ENCODE measurements at regions not wholly inside any gene's neighbourhood (a gene's known extent, or its start where the extent isn't known, plus 50 kb on each side); places are given as distances from the start of the nearest gene placed in this dataset.
A peak's percentile ranks its signal among the peaks of the same experiment; 100 is the strongest.
"Not testable (repeated sequence)": the region's sequence is repeated elsewhere in the genome, so short reads cannot be mapped to it uniquely, and the experiment has no call there.

DNA sequence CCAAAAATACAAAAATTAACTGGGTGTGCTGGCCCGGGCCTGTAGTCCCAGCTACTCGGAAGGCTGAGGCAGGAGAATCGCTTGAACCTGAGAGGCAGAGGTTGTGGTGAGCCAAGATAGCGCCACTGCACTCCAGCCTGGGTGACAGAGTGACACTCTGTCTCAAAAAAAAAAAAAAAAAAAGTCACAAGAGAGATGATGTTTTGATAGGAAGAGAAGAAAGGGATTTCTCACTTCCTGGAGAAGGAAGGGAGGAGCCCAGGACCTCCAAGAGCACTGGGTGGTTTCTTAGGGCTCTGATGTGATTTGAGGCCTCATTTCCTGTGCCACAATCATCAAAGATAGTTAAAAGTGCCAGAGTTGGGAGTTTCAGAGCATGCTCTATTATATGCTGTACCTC is 1048.3 kb downstream of the BCL11B start:
- not testable (repeated sequence) for DNase-seq

DNA sequence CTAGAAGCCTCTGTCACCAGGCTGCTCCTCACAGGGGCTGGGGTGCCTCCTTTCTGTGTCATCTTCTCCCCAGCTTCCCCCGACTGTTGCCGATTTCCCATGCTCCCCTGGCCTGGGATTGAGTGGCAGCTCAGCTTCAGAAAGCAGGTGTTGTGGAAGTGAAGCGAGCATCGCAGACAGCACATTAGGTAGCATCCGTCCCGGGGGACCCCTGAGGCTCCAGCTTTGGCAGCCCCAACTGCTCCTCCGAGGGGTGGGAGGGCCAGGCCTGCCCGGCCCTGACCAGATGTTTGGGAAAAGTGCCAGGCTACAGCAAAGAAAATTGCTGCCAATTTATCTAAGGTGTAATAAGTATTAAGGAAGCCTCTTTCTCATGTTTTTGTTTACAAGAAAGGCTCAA is 1045.6 kb downstream of the BCL11B start:
- no peak for DNase-seq

DNA sequence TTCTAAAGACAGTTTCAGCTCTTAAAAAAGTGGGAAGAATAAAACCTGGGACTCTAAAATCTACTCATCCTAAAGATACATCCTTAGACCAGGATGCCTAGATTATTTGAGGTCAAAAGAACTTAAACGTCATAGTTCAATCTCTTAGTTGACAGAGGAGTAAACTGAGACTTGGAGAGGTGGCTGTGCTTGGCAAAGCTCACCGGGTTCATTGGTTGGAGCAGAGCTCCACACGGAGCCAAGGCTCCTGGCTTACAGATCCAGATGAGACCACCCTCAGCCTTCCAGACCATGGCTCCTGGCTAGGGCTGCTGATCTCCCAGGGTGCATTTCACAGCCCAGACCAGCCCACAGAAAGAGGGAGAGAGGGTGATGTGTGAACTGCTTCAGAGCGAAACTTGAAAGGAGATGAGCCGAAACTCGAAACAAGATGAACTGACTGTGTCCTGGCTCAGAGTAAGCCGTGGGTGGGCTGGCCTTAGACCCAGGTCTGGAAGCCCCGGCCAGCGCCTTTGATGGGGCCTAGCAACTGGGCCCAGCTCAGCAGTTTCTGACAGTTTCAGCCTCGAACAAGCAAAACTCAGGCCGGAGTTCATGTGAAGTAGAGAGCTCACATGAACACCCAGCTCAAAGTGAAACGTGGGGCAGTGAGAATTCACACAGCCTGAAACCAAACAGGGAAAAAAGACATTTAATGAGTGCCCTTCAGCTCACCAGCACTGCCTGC is 1044.8 kb downstream of the BCL11B start:
- DNase-seq = no peak

DNA sequence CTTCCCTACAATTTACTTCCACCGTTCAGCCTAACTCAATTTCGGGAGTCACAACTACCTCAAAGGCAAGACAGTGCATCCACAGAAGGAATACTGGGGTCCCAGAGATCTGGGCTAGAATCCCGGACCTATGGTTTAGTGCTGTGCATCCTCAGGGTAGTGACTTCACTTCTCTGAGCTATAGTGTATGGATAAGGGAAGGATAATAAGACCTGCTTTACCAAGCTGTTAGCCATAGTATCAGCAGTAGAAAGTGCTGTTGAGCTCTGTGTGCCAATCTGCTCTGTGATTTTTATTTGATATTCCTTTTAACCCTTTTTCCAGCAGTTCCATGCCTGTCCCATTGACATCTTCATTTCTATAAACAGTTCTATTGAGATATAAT is 1044.3 kb downstream of the BCL11B start:
- DNase-seq = no peak

DNA sequence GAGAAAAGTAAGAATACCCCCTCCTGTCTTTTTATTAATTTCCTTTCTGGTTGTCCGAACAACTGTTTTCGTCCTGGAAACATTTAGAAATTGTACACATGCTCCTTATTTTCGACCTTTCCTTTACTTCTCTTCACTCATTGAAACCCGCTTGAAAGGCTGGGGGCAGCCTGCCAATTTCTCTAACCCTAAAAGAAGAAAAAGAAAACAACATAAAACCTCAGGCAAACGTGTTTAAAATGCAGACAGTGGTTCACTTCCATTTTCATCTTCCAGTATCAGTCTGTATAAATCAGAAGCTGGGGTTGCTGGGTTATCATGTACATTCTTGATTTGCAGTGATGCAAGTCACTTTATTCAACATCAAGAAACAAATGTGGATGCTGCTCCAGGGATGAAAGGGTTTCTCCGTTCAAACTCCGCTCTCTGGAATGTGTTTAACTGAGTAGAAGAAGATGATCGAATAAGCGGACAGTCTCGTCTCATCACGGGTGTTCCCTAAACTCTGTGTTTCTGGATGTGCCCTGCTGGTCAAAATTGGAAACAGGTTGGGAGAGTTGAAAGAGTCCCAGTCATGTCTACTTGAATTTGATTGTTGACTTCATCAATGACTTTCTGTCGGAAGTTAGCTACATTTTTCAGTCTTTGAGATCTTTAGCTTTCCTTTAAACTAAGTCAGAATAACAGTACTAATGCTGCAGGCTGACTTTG is 1042.2 kb downstream of the BCL11B start:
- DNase-seq = peak; percentile 22

- no peak for DNase-seq
Measured at GRCh38 chr14:98230411-98230810, 1041.6 kb downstream of the BCL11B start.

- DNase-seq = no peak
Measured at GRCh38 chr14:98231210-98231609, 1040.8 kb downstream of the BCL11B start.

- no peak for DNase-seq
Measured at GRCh38 chr14:98233656-98234055, 1038.3 kb downstream of the BCL11B start.

DNA sequence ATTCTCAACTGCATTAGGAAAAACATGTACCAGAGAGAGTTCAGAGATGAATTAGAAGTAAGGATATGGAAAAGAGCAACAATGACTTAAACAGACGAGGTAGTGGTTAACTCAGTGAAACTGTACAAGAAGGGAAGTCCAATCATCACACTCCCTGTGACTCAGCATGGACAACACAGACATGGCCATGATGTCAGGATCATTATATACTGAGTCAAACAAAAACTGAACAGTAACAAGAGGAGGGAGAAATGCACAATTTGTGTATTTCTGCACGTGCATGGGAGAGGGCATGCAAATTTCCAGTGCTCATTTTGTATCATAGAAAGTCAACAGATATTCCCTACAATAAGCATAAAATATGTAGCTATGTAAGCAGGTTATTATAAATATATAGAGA is 1037.8 kb downstream of the BCL11B start:
- DNase-seq = peak; percentile 30

DNA sequence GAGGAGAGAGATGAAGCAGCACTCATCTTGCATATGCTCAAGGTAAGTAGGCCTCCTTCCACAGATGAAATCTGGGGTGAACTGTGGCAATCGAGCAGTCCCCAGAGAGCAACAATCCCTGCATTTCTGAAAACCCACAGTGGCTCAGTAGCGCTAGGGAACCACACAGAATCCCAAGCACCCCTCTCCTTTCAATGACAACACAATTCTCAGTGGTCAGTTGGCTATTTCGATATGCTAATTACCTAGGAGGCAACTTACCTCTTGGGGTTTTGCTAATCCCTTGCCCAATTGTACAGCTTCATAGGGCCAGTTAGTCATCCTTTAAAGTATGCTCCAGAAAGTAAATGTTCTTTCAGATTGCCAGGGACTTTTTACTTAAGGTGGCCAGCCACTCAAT is 1035.7 kb downstream of the BCL11B start:
- DNase-seq = no peak

- DNase-seq = no peak
Measured at GRCh38 chr14:98237939-98238338, 1034.1 kb downstream of the BCL11B start.

DNA sequence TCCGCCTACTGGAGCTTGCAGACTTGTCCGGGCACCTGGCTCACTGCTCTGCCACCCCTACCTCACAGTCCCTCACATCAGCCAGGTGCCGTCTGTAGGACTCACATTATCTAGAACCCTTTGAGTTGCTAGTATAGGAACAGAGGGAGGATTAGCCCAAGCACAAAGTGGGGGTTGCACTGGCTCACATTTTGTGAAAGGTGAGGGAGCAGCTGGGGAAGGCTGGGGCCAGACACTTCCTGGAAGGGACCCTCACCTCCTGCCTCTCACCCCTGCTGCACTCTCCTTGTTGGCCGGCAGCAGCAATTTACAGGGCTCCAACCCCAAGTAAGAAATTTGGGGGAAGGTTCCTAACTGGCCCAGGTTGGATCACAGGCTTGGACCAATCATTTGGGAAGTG is 1031.6 kb downstream of the BCL11B start:
- no peak for DNase-seq

GRCh38 chr14:98242903-98243302 is 1029.1 kb downstream of the BCL11B start:
- DNase-seq = no peak

- no peak for DNase-seq
Measured at GRCh38 chr14:98243332-98243731, 1028.7 kb downstream of the BCL11B start.

DNA sequence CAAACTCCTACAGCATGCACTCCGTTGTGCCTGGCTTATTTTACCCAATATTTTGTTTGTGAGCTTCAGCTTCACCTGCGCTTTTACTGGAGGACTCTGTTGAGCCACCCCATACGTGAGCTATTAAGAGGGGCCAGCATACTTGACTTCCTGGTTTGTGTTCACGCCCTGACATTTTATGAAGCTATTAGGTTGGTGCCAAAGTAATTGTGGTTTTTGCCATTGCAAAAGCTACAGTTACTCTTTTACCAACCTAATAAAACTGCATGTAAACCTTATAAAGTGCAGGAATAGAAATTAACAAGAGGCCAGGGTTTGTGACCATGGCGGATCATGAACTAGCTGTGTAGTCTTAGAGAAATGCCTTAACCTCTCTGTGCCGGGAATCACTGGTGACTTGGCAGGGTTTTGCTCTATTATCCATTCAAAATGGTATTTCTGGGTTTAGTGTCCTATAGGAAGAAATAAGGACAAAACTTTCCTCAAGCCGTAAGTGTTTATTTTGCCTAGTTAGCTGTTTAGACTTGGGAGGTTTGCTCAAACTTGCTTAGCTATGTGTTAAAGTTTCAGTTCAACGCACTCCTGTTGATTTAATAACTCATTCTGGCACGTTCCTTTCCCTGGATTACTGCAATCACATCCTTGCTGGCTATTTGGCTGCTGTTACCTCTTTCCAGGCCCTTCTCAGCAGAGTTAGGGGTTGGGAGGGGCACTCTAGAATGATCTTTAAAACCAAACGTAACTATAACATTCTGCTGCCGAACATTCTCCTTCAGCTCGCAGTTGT is 1027.6 kb downstream of the BCL11B start:
- no peak for DNase-seq

DNA sequence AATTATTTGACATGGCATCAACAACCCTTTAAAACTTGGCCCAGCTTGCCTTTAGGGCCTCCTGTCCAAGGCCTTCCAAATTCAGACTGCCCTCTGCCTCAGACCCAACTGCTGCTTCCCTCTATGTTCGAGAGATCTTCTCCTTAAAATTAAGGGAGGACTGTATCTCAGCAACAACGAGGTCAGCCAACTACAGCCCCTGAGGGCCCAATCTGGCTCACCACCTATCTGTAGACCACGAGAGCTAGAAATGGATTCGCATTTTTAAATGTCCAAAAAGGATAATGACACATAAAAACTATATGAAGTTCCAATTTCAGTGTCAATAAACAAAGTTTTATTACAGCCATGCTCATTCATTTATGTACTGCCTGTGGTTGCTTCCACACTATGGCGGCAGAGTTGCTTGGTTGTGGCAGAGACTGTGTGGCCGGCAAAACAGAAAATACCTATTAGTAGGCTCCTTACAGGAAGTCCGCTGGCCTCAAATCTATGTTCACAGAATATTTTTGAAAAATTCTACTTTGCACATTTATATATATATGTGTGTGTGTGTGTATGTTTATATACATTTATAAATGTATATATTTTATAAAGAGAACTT is 1026.9 kb downstream of the BCL11B start:
- DNase-seq = no peak

DNA sequence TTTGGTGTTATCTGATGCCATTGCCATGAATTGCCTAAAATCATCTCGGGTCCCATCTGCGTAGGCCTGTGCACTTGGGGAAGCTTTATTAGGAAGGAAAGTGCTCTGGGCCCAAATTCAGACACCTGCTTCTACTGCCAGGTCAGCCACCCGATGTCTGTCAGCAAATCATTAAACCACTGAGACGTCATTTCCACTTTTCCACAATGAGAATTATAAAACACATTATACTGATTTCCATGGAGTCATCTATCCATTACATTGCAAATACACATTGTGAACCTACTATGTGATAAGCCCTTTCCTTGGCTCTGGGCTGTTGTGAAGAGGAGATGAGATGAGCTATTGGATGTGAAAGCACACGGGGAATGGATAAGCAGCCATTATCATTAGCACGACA is 1022.9 kb downstream of the BCL11B start:
- no peak for DNase-seq

GRCh38 chr14:98249476-98249875 is 1022.5 kb downstream of the BCL11B start:
- no peak for DNase-seq

- no peak for DNase-seq
Measured at GRCh38 chr14:98252820-98253219, 1019.2 kb downstream of the BCL11B start.

GRCh38 chr14:98259881-98260280 is 1012.1 kb downstream of the BCL11B start:
- DNase-seq = no peak

DNA sequence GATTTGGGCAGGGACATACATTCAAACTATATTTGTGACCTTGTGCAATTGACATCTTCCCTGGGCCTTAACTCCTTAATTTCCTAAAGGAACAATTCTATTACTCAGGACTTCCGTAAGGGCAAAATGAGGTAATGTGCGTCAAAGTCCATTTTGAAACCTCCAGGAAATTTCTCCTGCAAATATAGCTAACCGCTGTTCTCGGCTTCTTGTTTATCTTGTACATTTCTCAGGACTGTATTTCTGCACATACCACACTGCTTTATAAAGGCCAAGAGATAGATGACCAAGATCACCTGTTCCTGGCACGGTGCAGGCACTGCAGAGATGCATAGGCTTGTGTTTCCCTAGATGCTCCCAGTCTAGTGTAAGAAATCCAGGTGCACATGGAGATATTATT is 1009.4 kb downstream of the BCL11B start:
- DNase-seq = no peak

GRCh38 chr14:98269533-98269932 is 1002.5 kb downstream of the BCL11B start:
- DNase-seq = no peak

- peak; percentile 3 for DNase-seq
Measured at GRCh38 chr14:98270201-98270600, 1001.8 kb downstream of the BCL11B start.

All from fibroblast of upper back skin (primary cell).